ENCODE measurements at regions not wholly inside any gene's neighbourhood (a gene's known extent, or its start where the extent isn't known, plus 50 kb on each side); places are given as distances from the start of the nearest gene placed in this dataset.

DNA sequence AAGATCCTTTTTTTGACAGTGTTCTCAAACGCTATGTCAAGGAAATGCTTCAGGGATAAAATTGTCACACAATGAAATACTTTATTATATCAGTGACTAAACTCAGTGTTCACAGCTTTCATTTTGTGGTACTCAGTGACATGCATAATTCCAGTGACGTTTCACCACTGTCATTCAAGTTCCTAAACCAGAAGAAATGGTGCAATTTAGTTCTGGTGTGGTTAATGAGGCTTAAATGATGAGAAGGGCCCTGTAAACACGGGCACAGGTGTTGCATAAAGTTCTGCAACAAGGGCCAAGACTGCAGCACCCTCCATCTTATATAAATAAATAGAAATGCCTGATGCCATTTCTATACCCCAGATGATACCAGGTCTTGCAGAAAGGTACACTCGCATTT, 1247.1 kb downstream of the GATA3 start (continued):
- TF ChIP-seq MYB (IDR thresholded peaks at IDR 0.05; ENCODE audit: borderline replicate concordance, low read depth, low read length), result no peak
- no peak for TF ChIP-seq EZH2 (IDR thresholded peaks at IDR 0.05; ENCODE audit: borderline replicate concordance, control insufficient read depth, low read depth, low read length)
- TF ChIP-seq BMI1 (IDR thresholded peaks at IDR 0.05; ENCODE audit: borderline replicate concordance), result no peak
- no peak for TF ChIP-seq HDGF (IDR thresholded peaks at IDR 0.05)

DNA sequence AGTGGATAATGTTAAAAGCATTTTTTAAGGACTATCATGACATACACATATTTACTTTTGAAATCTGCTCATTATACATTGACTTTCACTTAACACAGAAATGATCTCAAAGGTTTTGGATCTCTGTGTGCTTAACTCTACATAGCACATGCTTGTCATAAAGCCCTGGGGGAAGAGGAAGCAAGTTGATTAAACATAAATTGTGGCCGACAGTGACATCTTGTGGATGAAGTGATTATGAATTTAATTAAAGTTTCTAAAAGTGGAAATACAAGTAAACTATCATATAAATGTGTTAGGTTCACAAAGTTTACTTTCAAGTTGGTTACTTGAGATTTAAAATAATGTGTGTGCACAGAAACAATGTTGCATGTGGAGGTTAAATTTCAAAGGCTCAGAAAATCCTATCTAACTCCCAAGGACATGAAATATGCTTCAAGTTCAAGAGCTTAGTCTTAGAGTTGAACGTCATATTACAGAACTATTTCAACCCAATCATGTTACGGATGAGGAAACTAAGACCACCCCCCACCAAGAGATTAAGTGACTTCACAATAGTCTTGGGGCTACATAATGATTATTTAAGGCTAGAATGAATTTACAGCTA, 1247.8 kb downstream of the GATA3 start:
- BruUV-seq (replicated peaks), result no TSS peak
- ChIA-PET CTCF (interaction anchor here (0.6 to 2.1 kb wide), 8 partner anchors 10 to 1777 kb away, joined by 3 to 5 read pairs (median 3); no protein-coding TSS in a partner anchor), RAD21 (ENCODE audit: unreplicated experiment) (interaction anchor here (1.2 to 1.5 kb wide), 2 partner anchors 12 to 1777 kb away, joined by 5 read pairs; no protein-coding TSS in a partner anchor), POLR2A (no interaction called here), SMC1A (ENCODE audit: uncharacterized antibody, unreplicated experiment) (interaction anchor here (0.6 to 1.0 kb wide), 3 partner anchors 9 to 1440 kb away, joined by 3 to 7 read pairs (median 3); no protein-coding TSS in a partner anchor)
- H3K27ac ChIP-seq (ENCODE audit: control insufficient read depth, insufficient read depth), result no peak overlapping the region
- no peaks in the 10 kb centered on the region for H3K9me3 ChIP-seq (replicated peaks; ENCODE audit: control insufficient read depth, insufficient read depth, low read length)
- H3K36me3 ChIP-seq (ENCODE audit: control insufficient read depth in 2 of 2, insufficient read depth in 2 of 2, low read length in 1 of 2), result no peaks in the 10 kb centered on the region
- intact Hi-C loops (cut with micrococcal nuclease; ENCODE audit: unreplicated experiment), result loop anchor here (2.0 to 10.0 kb wide), 5 partner anchors 95 to 1777 kb away; partner anchors contain the start of gene GATA3
- ATAC-seq (peak; percentile 64), DNase-seq (ENCODE audit: low read depth, low spot score) (no peak), FAIRE-seq (peak; percentile 49)
- H3K4me2 ChIP-seq (ENCODE audit: control insufficient read depth, insufficient read depth), result no peak overlapping the region
- in situ Hi-C loops (cut with MboI), result loop anchor here (5.0 kb wide), 1 partner anchor 1775 kb away; no protein-coding TSS in a partner anchor
- no peaks in the 10 kb centered on the region for H3K27me3 ChIP-seq (replicated peaks in 1 of 2; ENCODE audit: control insufficient read depth in 2 of 2, insufficient read depth in 2 of 2, low read length in 1 of 2)
- no peaks in the 10 kb centered on the region for H3K4me1 ChIP-seq (ENCODE audit: control insufficient read depth, insufficient read depth, low read length)
- no peaks in the 10 kb centered on the region for H4K20me1 ChIP-seq (ENCODE audit: control insufficient read depth, insufficient read depth)
- 27% methylated on average over 3 of the region's 3 CpGs for WGBS (ENCODE audit: insufficient coverage, insufficient replicate concordance, low lambda C conversion rate, missing lambda C conversion rate)
- no peak overlapping the region for H3K9ac ChIP-seq (ENCODE audit: control insufficient read depth, insufficient read depth, low read length)
- TF ChIP-seq, protein P1, sequence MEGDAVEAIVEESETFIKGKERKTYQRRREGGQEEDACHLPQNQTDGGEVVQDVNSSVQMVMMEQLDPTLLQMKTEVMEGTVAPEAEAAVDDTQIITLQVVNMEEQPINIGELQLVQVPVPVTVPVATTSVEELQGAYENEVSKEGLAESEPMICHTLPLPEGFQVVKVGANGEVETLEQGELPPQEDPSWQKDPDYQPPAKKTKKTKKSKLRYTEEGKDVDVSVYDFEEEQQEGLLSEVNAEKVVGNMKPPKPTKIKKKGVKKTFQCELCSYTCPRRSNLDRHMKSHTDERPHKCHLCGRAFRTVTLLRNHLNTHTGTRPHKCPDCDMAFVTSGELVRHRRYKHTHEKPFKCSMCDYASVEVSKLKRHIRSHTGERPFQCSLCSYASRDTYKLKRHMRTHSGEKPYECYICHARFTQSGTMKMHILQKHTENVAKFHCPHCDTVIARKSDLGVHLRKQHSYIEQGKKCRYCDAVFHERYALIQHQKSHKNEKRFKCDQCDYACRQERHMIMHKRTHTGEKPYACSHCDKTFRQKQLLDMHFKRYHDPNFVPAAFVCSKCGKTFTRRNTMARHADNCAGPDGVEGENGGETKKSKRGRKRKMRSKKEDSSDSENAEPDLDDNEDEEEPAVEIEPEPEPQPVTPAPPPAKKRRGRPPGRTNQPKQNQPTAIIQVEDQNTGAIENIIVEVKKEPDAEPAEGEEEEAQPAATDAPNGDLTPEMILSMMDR (IDR thresholded peaks at IDR 0.05 in 2 of 3, conservative IDR thresholded peaks at IDR 0.05 in 1 of 3; ENCODE audit: control insufficient read depth in 2 of 3, extremely low read depth in 1 of 3, insufficient read depth in 1 of 3, low read depth in 3 of 3, low read length in 3 of 3), result peak; percentile 15 to 44 (median 22); a peak in 2 of 6 replicates
- peak; percentile 40; the same call in 1 of the 2 replicates for TF ChIP-seq SMC3 (IDR thresholded peaks at IDR 0.05; ENCODE audit: borderline replicate concordance, low read length)
- TF ChIP-seq NR2C2 (IDR thresholded peaks at IDR 0.05; ENCODE audit: borderline replicate concordance, control insufficient read depth, insufficient read length, low read depth), result no peak
- peak; percentile 54 for TF ChIP-seq RAD21 (IDR thresholded peaks at IDR 0.05; ENCODE audit: insufficient read depth, low read depth, low read length)
- H3K79me2 ChIP-seq (ENCODE audit: control insufficient read depth, insufficient read depth, low read length), result no peaks in the 10 kb centered on the region
- H2AFZ ChIP-seq (ENCODE audit: control insufficient read depth, low read depth, low read length), result no peak overlapping the region
- no peak overlapping the region for H3K4me3 ChIP-seq
